ENCODE measurements at regions not wholly inside any gene's neighbourhood (a gene's known extent, or its start where the extent isn't known, plus 50 kb on each side); places are given as distances from the start of the nearest gene placed in this dataset.

DNA sequence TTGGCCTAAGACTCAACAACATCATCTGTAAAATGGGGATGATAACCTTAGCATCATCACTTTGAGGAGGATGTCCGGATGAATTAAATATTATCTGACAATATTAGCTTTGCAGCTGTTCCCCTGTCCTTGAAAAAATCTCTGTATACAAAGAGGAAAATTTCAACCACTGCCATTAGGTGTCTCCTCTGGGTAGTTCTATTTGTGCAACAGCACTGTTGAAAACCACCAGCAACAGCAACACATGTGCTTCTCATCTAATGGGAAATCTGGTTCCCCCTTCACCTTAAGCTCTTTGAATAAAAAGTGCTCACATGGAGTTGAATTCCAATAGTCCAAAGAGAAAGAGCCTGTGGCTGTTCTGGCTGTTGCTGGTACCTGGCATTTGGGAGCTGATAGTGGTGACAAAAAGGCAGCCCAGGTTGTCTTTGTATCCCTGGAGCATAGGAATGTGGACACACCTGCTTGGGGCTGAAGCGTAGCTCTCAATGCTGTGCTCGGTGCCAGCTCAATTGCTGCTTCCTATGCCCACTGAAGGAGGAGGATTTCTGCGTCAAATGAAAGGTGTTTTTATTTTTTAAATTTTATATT is 322.1 kb upstream of the MSX2 start:
- no peak for DNase-seq (ENCODE audit: extremely low read depth, low read depth)
- TF ChIP-seq, protein P1, sequence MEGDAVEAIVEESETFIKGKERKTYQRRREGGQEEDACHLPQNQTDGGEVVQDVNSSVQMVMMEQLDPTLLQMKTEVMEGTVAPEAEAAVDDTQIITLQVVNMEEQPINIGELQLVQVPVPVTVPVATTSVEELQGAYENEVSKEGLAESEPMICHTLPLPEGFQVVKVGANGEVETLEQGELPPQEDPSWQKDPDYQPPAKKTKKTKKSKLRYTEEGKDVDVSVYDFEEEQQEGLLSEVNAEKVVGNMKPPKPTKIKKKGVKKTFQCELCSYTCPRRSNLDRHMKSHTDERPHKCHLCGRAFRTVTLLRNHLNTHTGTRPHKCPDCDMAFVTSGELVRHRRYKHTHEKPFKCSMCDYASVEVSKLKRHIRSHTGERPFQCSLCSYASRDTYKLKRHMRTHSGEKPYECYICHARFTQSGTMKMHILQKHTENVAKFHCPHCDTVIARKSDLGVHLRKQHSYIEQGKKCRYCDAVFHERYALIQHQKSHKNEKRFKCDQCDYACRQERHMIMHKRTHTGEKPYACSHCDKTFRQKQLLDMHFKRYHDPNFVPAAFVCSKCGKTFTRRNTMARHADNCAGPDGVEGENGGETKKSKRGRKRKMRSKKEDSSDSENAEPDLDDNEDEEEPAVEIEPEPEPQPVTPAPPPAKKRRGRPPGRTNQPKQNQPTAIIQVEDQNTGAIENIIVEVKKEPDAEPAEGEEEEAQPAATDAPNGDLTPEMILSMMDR (IDR thresholded peaks at IDR 0.05; ENCODE audit: low read depth, low read length) = no peak

DNA sequence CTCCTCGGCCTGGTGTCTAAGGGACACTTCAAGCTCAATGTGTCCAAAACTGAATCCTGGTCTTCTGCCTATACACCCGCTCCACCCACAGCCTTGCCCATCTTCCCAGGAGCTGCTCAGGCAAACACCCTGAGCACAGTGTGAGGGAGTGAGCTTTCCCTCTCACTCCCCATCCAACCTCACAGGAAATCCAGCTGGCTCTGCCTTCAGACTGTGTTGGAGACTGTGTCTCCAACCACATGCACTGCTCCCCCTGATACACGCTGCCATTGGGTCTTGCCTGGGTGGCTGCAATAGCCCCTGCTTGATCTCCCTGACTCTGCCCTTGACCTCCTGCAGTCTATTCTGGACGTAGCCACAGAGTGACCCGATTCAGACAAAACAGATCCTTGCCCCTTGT is 319.5 kb upstream of the MSX2 start:
- DNase-seq (ENCODE audit: extremely low read depth, low read depth) = no peak
- TF ChIP-seq, protein P1 (IDR thresholded peaks at IDR 0.05; ENCODE audit: low read depth, low read length) = no peak

DNA sequence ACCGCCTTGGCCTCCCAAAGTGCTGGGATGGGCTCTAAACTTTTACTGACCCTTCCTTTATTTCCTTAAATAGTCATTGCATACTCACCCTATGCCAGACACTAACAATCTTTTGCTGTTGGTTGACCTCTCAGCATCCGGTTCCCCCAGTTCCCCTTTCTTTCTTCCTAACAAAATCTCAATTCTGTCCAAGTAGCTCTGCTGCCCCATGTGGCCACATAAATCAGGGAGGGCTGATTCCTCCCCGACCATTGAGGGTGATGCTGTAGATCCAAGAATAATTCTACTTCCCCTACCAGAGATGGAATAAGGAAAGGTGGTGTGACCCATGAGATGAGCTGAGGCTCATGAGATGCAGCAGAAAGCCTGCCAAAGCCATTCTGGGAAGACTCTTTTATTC is 315.3 kb upstream of the MSX2 start:
- no peak for DNase-seq (ENCODE audit: extremely low read depth, low read depth)
- TF ChIP-seq, protein P1 (IDR thresholded peaks at IDR 0.05; ENCODE audit: low read depth, low read length) = no peak

DNA sequence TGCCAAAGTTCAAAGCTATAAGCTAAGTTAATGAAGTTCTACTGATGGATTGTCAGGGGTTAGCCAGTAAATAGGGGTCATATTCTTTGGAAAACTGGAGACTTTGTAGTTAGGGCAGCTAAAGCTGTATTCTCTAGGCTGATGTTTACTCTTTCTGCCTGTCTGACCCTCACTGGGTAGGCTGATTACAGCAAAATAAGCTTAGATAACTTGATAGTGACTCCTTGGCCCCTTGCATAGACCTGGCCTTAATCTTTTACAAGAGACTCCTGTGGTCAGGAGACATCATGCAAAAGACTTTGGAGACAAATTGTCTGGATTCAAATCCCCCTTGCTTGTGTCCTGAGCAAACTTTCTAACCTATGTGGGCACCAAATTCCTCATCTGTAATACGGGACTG is 314.4 kb upstream of the MSX2 start:
- TF ChIP-seq, protein P1 (IDR thresholded peaks at IDR 0.05; ENCODE audit: low read depth, low read length) = no peak
- no peak for DNase-seq (ENCODE audit: extremely low read depth, low read depth)

DNA sequence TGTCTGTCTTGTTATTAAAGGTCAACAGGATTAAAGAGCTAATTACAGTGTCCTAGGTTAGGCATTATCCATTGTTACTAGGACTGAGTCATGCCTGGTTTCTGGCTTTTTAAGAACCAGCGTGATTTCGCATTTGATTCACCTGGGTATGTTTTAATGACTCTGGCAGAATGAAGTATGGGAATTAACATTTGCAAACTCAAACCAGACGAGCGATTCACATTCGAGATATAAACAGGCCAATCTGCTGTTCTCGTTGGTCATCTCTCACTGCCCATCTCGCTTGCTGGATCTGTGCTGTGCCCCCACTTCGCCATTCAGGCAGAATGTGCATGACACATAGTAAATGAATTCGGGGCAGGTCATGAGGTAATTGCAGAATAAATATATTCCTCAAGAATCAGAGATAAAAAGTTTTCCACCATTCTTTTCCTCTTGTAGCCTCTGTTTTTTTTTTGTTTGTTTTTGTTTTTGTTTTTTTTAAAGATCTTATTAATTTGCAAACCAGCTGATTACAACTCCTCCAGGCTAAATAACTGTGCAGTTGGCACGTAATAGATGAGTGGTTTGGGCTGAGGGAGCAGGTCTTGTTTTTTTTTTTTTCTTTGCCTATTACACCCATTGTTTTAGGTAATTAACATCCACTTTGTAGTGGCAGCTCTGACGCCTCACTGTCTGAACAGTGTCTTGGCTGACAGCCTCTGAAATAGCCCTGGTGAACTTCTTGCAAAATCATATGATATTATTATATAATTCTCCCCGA is 313.5 kb upstream of the MSX2 start:
- DNase-seq (ENCODE audit: extremely low read depth, low read depth) = no peak

DNA sequence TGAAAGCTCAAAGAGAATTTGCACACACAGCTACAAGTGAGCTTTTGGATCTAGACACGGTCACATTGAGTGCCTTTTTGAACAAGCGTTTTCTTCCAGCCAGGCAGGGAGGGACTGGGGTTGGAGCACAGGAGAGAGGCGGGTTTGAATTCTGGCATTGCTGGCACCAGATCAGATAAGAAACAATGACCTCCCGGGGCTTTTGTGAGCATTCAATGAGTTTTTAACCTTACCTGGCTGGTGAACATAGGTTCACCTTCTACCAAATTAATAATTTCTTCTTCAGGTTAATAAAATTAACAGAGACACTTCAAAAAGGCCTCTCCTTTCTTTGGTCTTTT is 312.9 kb upstream of the MSX2 start:
- TF ChIP-seq, protein P1 (IDR thresholded peaks at IDR 0.05; ENCODE audit: low read depth, low read length) = no peak

More for the DNA sequence above, 313.5 kb upstream of the MSX2 start:
- TF ChIP-seq, protein P1 (IDR thresholded peaks at IDR 0.05; ENCODE audit: low read depth, low read length) = no peak

DNA sequence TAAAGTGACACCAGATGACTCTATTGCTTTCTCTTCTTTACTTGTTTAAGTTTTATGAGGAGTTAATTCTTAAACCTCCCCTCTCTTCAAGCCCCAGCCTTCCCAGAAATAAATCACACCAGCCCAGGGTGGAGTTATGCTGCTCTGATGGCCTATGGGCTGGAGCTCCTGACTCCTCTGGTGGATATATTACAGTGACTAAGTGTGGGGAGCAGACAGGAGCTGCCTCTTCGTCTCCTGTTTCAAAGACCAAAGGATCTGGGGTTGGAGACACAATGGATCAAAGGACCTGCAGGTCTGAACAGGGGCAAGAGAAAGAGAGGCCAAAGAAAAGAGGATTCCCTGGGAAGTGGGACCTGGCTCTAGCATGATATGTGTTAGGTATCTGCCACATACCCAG is 312.0 kb upstream of the MSX2 start:
- TF ChIP-seq, protein P1 (IDR thresholded peaks at IDR 0.05; ENCODE audit: low read depth, low read length) = no peak

More for the DNA sequence above, 312.9 kb upstream of the MSX2 start:
- no peak for DNase-seq (ENCODE audit: extremely low read depth, low read depth)

More for the DNA sequence above, 312.0 kb upstream of the MSX2 start:
- no peak for DNase-seq (ENCODE audit: extremely low read depth, low read depth)

Measured in AG09319 (cell line).